SIG-M5 treated with dmso at 0.1 percent for 504 hours (cell line): ENCODE measurements at regions not wholly inside any gene's neighbourhood (a gene's known extent, or its start where the extent isn't known, plus 50 kb on each side); places are given as distances from the start of the nearest gene placed in this dataset.
"Not testable (repeated sequence)": the region's sequence is repeated elsewhere in the genome, so short reads cannot be mapped to it uniquely, and the experiment has no call there.

Source experiments
- DNase-seq: peaks from one replicate; lab custom pipeline; 2025; ENCODE audit not compliant: unreplicated experiment; lab: John Stamatoyannopoulos, UW

- DNase-seq: no peak
Observed at GRCh38 chr6:14549304-14549770, 431.8 kb downstream of the CD83 start.

- no peak for DNase-seq
Observed at GRCh38 chr6:14549871-14550270, 432.3 kb downstream of the CD83 start.

- DNase-seq: no peak
Observed at GRCh38 chr6:14550410-14550809, 432.8 kb downstream of the CD83 start.

GRCh38 chr6:14550822-14551221, 433.2 kb downstream of the CD83 start:
- no peak for DNase-seq

GRCh38 chr6:14551601-14552000, 434.0 kb downstream of the CD83 start:
- DNase-seq: peak; percentile 28

GRCh38 chr6:14552891-14553290, 435.3 kb downstream of the CD83 start:
- DNase-seq: no peak

- no peak for DNase-seq
Observed at GRCh38 chr6:14553515-14553914, 435.9 kb downstream of the CD83 start.

GRCh38 chr6:14555804-14556203, 438.2 kb downstream of the CD83 start:
- DNase-seq: no peak

GRCh38 chr6:14559746-14560536, 442.4 kb downstream of the CD83 start:
- DNase-seq: no peak

- not testable (repeated sequence) for DNase-seq
Observed at GRCh38 chr6:14561563-14561962, 444.0 kb downstream of the CD83 start.

GRCh38 chr6:14567842-14568241, 450.3 kb downstream of the CD83 start:
- no peak for DNase-seq

GRCh38 chr6:14569394-14569793, 451.8 kb downstream of the CD83 start:
- DNase-seq: peak; percentile 9

- not testable (repeated sequence) for DNase-seq
Observed at GRCh38 chr6:14569874-14570273, 452.3 kb downstream of the CD83 start.

- no peak for DNase-seq
Observed at GRCh38 chr6:14571001-14571400, 453.4 kb downstream of the CD83 start.

- no peak for DNase-seq
Observed at GRCh38 chr6:14571746-14572145, 454.2 kb downstream of the CD83 start.

GRCh38 chr6:14573267-14573666, 455.7 kb downstream of the CD83 start:
- DNase-seq: no peak

GRCh38 chr6:14573703-14574290, 456.2 kb downstream of the CD83 start:
- no peak for DNase-seq

- DNase-seq: no peak
Observed at GRCh38 chr6:14575961-14576360, 458.4 kb downstream of the CD83 start.

GRCh38 chr6:14578994-14579393, 461.4 kb downstream of the CD83 start:
- no peak for DNase-seq

GRCh38 chr6:14582749-14583148, 465.2 kb downstream of the CD83 start:
- no peak for DNase-seq

- no peak for DNase-seq
Observed at GRCh38 chr6:14583826-14584225, 466.3 kb downstream of the CD83 start.

- no peak for DNase-seq
Observed at GRCh38 chr6:14584450-14584849, 466.9 kb downstream of the CD83 start.

- DNase-seq: no peak
Observed at GRCh38 chr6:14585689-14586088, 468.1 kb downstream of the CD83 start.
